DND-41 (cell line): ENCODE measurements at regions not wholly inside any gene's neighbourhood (a gene's known extent, or its start where the extent isn't known, plus 50 kb on each side); places are given as distances from the start of the nearest gene placed in this dataset.

Experiments
- CTCF ChIP-seq: IDR thresholded peaks from 2 replicates; pipeline ENCODE4 v1.5.1; 2012; ENCODE audit warnings: borderline replicate concordance, low read length, moderate library complexity, mild to moderate bottlenecking; ENCODE audit not compliant: poor library complexity, severe bottlenecking; ENCODE audit errors: extremely low read depth
- EZH2 ChIP-seq: IDR thresholded peaks from 3 replicates; pipeline ENCODE4 v1.6.1; 2012; ENCODE audit warnings: borderline replicate concordance, low read depth, mild to moderate bottlenecking, moderate library complexity, low read length, inconsistent platforms; ENCODE audit not compliant: severe bottlenecking

DNA sequence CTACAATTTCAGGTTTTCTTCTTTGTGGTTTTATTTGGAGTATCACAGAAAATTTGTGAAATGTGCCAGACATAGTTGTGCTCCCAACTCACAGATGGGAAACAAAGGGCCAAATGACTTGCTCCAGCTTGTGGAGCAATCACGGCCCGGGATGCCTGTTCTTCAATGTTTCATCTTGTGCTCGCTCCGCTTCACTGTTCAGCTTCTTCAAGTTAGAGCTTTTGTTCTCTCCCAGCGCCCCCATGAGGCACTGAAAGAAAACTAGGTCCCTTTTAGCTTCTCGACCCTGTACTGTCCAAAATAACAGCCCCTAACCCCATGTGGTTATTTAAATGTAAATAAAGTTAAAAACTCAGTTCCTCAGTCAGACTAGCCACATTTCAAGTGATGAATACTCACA lies 187.9 kb upstream of the STXBP6 start:
- TF ChIP-seq CTCF (no peak), EZH2 (no peak)
